GM12878 (cell line): ENCODE measurements at regions not wholly inside any gene's neighbourhood (a gene's known extent, or its start where the extent isn't known, plus 50 kb on each side); places are given as distances from the start of the nearest gene placed in this dataset.

ENCODE experiments used
- ATAC-seq: fragments of 200-7000 bp; cut with Tn5 transposase; 3 replicates; pipeline ENCODE4 v1.9.1; 2020; ENCODE audit warnings: mild to moderate bottlenecking, moderate library complexity
- BruUV-seq: library from RNA; stranded (reverse); fragments of 400-500 nt; replicated peaks from 2 replicates; lab custom pipeline; 2021; lab: Mats Ljungman, UMichigan
- CTCF ChIA-PET: fragments of 300-600 bp; sonication (Branson Sonifier 250); formaldehyde crosslinking; extraction: SDS; loops from one replicate; lab custom pipeline; 2021; ENCODE audit warnings: inconsistent platforms; lab: Yijun Ruan, JAX
- POLR2A ChIA-PET: fragments of 350-600 bp; formaldehyde crosslinking; extraction: SDS; loops from one replicate; lab custom pipeline; 2021; ENCODE audit warnings: inconsistent platforms; lab: Charles Lee
- RAD21 ChIA-PET: fragments of 300-600 bp; sonication (Branson Sonifier 250); formaldehyde crosslinking; loops from one replicate; lab custom pipeline; 2023; ENCODE audit warnings: antibody characterized with exemption; ENCODE audit not compliant: unreplicated experiment; lab: Charles Lee
- SMC1A ChIA-PET: fragments of 300-600 bp; sonication (Branson Sonifier 250); formaldehyde crosslinking; loops from one replicate; lab custom pipeline; 2023; ENCODE audit not compliant: unreplicated experiment, uncharacterized antibody; lab: Charles Lee
- DNase-seq: peaks from one replicate; pipeline ENCODE4 v3.0.0-alpha.2; 2011; ENCODE audit warnings: low read depth, low spot score
- FAIRE-seq: peaks from 3 replicates; lab custom pipeline; 2011; peaks lifted over from hg19 to GRCh38; lab: Jason Lieb, UNC
- H2AFZ ChIP-seq: 2 replicates; pipeline ENCODE4 v1.6.0; 2011; ENCODE audit warnings: low read depth, low read length, control low read depth; ENCODE audit not compliant: control insufficient read depth
- H3K27ac ChIP-seq: 2 replicates; pipeline ENCODE4 v1.5.1; 2011; ENCODE audit warnings: control low read depth; ENCODE audit not compliant: control insufficient read depth, insufficient read depth
- H3K27me3 ChIP-seq, 2 experiments: replicated peaks in 1 of 2; 2 replicates each; pipeline versions ENCODE4 v1.6.0 to v1.6.1; 2011; ENCODE audit warnings: low read length in 1 of 2; ENCODE audit not compliant: control insufficient read depth in 2 of 2, insufficient read depth in 2 of 2
- H3K36me3 ChIP-seq, 2 experiments: 2 replicates each; pipeline ENCODE4 v1.5.1; 2011; ENCODE audit warnings: low read length in 1 of 2; ENCODE audit not compliant: control insufficient read depth in 2 of 2, insufficient read depth in 2 of 2
- H3K4me1 ChIP-seq: 2 replicates; pipeline ENCODE4 v1.6.1; 2011; ENCODE audit warnings: mild to moderate bottlenecking, low read length, moderate library complexity, mixed read lengths; ENCODE audit not compliant: control insufficient read depth, insufficient read depth
- H3K4me2 ChIP-seq: 2 replicates; pipeline ENCODE4 v1.6.0; 2011; ENCODE audit warnings: control low read depth; ENCODE audit not compliant: control insufficient read depth, insufficient read depth
- H3K4me3 ChIP-seq: fragments of 200-600 bp; sonication (generic); 2 replicates; pipeline ENCODE4 v1.5.1; 2016
- H3K79me2 ChIP-seq: 2 replicates; pipeline ENCODE4 v1.6.0; 2011; ENCODE audit warnings: low read length; ENCODE audit not compliant: control insufficient read depth, insufficient read depth
- H3K9ac ChIP-seq: 2 replicates; pipeline ENCODE4 v1.8.0; 2011; ENCODE audit warnings: low read length, control low read depth, mixed read lengths; ENCODE audit not compliant: control insufficient read depth, insufficient read depth
- H3K9me3 ChIP-seq: replicated peaks from 3 replicates; pipeline ENCODE4 v1.5.1; 2011; ENCODE audit warnings: mild to moderate bottlenecking, low read length; ENCODE audit not compliant: control insufficient read depth, insufficient read depth
- H4K20me1 ChIP-seq: 2 replicates; pipeline ENCODE4 v1.6.0; 2011; ENCODE audit not compliant: control insufficient read depth, insufficient read depth
- EED ChIP-seq: sonication (generic); IDR thresholded peaks from 2 replicates; pipeline ENCODE4 v1.6.1; 2016; ENCODE audit warnings: antibody characterized with exemption, low read depth
- EP300 ChIP-seq, 2 experiments: fragments of 150-350 bp in 1 of 2; IDR thresholded peaks; 2 replicates each; pipeline ENCODE4 v1.6.1; 2011 to 2012; ENCODE audit warnings: low read depth in 2 of 2, low read length in 2 of 2, borderline replicate concordance in 1 of 2, improper control_type of control experiment in 1 of 2, inconsistent platforms in 1 of 2; ENCODE audit not compliant: control insufficient read depth in 1 of 2
- EZH2 ChIP-seq: IDR thresholded peaks from 2 replicates; pipeline ENCODE4 v1.6.1; 2012; ENCODE audit warnings: low read depth, mild to moderate bottlenecking, control low read depth, inconsistent platforms, low read length, borderline replicate concordance; ENCODE audit not compliant: control insufficient read depth
- KDM1A ChIP-seq: fragments of 200-600 bp; sonication (generic); IDR thresholded peaks from 2 replicates; pipeline ENCODE4 v1.6.1; 2016; ENCODE audit warnings: borderline replicate concordance
- MEF2B ChIP-seq: fragments of 450-650 bp; IDR thresholded peaks from 2 replicates; pipeline ENCODE4 v1.6.1; 2018; ENCODE audit warnings: mild to moderate bottlenecking, moderate library complexity; ENCODE audit not compliant: partially characterized antibody, poor library complexity, severe bottlenecking
- NR2C1 ChIP-seq: fragments of 450-650 bp; IDR thresholded peaks from 2 replicates; pipeline ENCODE4 v1.6.1; 2017; ENCODE audit warnings: antibody characterized with exemption, mild to moderate bottlenecking, moderate library complexity
- PAX5 ChIP-seq: IDR thresholded peaks from 2 replicates; pipeline ENCODE4 v1.6.1; 2011; ENCODE audit warnings: low read depth, low read length, borderline replicate concordance
- POU2F2 ChIP-seq: IDR thresholded peaks from 3 replicates; pipeline ENCODE4 v1.6.1; 2011; ENCODE audit warnings: low read depth, mild to moderate bottlenecking, low read length, borderline replicate concordance
- RB1 ChIP-seq: fragments of 450-650 bp; formaldehyde crosslinking; IDR thresholded peaks from 2 replicates; pipeline ENCODE4 v1.6.1; 2017; ENCODE audit warnings: mild to moderate bottlenecking, borderline replicate concordance
- RCOR1 ChIP-seq: conservative IDR thresholded peaks from 2 replicates; pipeline ENCODE4 v1.6.1; 2012; ENCODE audit warnings: low read depth, low read length, improper control_type of control experiment
- RUNX3 ChIP-seq: IDR thresholded peaks from 2 replicates; pipeline ENCODE4 v1.6.1; 2012; ENCODE audit warnings: low read length, inconsistent platforms
- SMAD5 ChIP-seq: IDR thresholded peaks from 2 replicates; pipeline ENCODE4 v1.6.1; 2016; ENCODE audit warnings: antibody characterized with exemption, low read depth
- SMARCA5 ChIP-seq: fragments of 450-650 bp; IDR thresholded peaks from 2 replicates; pipeline ENCODE4 v1.6.1; 2017; ENCODE audit warnings: mild to moderate bottlenecking
- SPI1 ChIP-seq: IDR thresholded peaks from 2 replicates; pipeline ENCODE4 v1.6.1; 2011; ENCODE audit warnings: low read depth, mild to moderate bottlenecking, low read length, moderate library complexity, borderline replicate concordance; ENCODE audit not compliant: insufficient read depth
- SUPT20H ChIP-seq: IDR thresholded peaks from 2 replicates; pipeline ENCODE4 v1.6.1; 2011; ENCODE audit warnings: low read depth, mild to moderate bottlenecking, low read length, moderate library complexity, borderline replicate concordance; ENCODE audit not compliant: control insufficient read depth
- YBX1 ChIP-seq: fragments of 450-650 bp; IDR thresholded peaks from 2 replicates; pipeline ENCODE4 v1.6.1; 2016; ENCODE audit warnings: antibody characterized with exemption
- WGBS: methylation state at CpG from one replicate; pipeline ENCODE4 v1.1.6; 2016; ENCODE audit warnings: low lambda C conversion rate; ENCODE audit not compliant: insufficient replicate concordance, insufficient coverage; ENCODE audit errors: missing lambda C conversion rate; 5-methylcytosine and 5-hydroxymethylcytosine counted together
- in situ Hi-C: fragments of 300-500 bp; cut with MboI; formaldehyde crosslinking; loops from 9 replicates; pipeline ENCODE4 v1.14.3; 2018; ENCODE audit warnings: mixed read lengths
- intact Hi-C: fragments of 100-400 bp; cut with micrococcal nuclease; formaldehyde crosslinking; loops from one replicate; pipeline ENCODE4 v1.14.2; 2022; ENCODE audit not compliant: unreplicated experiment
- TF ChIP-seq, protein P1 (sequence below): fragments of 450-650 bp; conservative IDR thresholded peaks from 2 replicates; pipeline ENCODE4 v1.6.1; 2017; ENCODE audit warnings: mild to moderate bottlenecking, moderate library complexity
- TF ChIP-seq, protein P2 (sequence below): IDR thresholded peaks from 2 replicates; pipeline ENCODE4 v1.6.1; 2011; ENCODE audit warnings: low read depth, low read length, improper control_type of control experiment, borderline replicate concordance
- TF ChIP-seq, protein P3 (sequence below): fragments of 450-650 bp; IDR thresholded peaks from 2 replicates; pipeline ENCODE4 v1.6.1; 2017; ENCODE audit warnings: borderline replicate concordance
- TF ChIP-seq, protein P4 (sequence below): IDR thresholded peaks from 2 replicates; pipeline ENCODE4 v1.6.1; 2011; ENCODE audit warnings: low read depth, mild to moderate bottlenecking, low read length, moderate library complexity, borderline replicate concordance; ENCODE audit errors: extremely low read depth

DNA sequence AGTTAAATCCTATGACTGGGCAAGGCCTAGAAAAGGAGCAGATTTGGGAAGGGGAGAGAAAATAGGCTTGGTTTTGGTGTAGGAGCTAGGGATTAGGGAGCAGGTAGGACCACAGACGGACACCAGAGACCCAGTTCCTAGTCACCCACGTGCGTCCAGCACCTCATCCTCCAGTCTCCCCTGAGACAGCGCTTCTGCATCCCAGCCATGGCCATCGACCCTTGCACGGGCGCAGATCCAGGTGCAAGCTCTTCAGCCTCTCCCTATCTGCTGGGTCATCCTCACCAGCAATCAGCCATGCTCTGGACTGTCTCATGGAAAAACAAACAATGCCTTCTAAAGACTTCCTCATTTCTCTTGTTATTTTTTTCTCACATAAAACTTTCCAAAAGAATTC, 246.8 kb upstream of the RAB6C start:
- in situ Hi-C loops: no loop called here
- no peaks in the 10 kb centered on the region for H4K20me1 ChIP-seq
- no peak for ATAC-seq
- SMC1A ChIA-PET: no interaction called here
- no peaks in the 10 kb centered on the region for H3K79me2 ChIP-seq
- H3K9ac ChIP-seq: no peak overlapping the region
- RAD21 ChIA-PET: no interaction called here
- no peak for DNase-seq
- H2AFZ ChIP-seq: no peak overlapping the region
- CTCF ChIA-PET: no interaction called here
- no peaks in the 10 kb centered on the region for H3K9me3 ChIP-seq
- no peak overlapping the region for H3K4me3 ChIP-seq
- WGBS: 30% methylated on average over 7 of the region's 7 CpGs
- no TSS peak for BruUV-seq
- H3K27me3 ChIP-seq: no peaks in the 10 kb centered on the region
- FAIRE-seq: no peak
- POLR2A ChIA-PET: no interaction called here
- intact Hi-C loops: no loop called here
- H3K4me1 ChIP-seq: no peaks in the 10 kb centered on the region
- no peak overlapping the region for H3K4me2 ChIP-seq
- H3K36me3 ChIP-seq: no peaks in the 10 kb centered on the region
- H3K27ac ChIP-seq: no peak overlapping the region
- TF ChIP-seq PAX5: no peak
- TF ChIP-seq RB1: no peak
- TF ChIP-seq RUNX3: no peak
- no peak for TF ChIP-seq NR2C1
- no peak for TF ChIP-seq SMAD5
- TF ChIP-seq YBX1: no peak
- TF ChIP-seq, protein P1, sequence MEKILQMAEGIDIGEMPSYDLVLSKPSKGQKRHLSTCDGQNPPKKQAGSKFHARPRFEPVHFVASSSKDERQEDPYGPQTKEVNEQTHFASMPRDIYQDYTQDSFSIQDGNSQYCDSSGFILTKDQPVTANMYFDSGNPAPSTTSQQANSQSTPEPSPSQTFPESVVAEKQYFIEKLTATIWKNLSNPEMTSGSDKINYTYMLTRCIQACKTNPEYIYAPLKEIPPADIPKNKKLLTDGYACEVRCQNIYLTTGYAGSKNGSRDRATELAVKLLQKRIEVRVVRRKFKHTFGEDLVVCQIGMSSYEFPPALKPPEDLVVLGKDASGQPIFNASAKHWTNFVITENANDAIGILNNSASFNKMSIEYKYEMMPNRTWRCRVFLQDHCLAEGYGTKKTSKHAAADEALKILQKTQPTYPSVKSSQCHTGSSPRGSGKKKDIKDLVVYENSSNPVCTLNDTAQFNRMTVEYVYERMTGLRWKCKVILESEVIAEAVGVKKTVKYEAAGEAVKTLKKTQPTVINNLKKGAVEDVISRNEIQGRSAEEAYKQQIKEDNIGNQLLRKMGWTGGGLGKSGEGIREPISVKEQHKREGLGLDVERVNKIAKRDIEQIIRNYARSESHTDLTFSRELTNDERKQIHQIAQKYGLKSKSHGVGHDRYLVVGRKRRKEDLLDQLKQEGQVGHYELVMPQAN: no peak
- TF ChIP-seq, protein P2, sequence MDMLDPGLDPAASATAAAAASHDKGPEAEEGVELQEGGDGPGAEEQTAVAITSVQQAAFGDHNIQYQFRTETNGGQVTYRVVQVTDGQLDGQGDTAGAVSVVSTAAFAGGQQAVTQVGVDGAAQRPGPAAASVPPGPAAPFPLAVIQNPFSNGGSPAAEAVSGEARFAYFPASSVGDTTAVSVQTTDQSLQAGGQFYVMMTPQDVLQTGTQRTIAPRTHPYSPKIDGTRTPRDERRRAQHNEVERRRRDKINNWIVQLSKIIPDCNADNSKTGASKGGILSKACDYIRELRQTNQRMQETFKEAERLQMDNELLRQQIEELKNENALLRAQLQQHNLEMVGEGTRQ: no peak
- TF ChIP-seq, protein P3, sequence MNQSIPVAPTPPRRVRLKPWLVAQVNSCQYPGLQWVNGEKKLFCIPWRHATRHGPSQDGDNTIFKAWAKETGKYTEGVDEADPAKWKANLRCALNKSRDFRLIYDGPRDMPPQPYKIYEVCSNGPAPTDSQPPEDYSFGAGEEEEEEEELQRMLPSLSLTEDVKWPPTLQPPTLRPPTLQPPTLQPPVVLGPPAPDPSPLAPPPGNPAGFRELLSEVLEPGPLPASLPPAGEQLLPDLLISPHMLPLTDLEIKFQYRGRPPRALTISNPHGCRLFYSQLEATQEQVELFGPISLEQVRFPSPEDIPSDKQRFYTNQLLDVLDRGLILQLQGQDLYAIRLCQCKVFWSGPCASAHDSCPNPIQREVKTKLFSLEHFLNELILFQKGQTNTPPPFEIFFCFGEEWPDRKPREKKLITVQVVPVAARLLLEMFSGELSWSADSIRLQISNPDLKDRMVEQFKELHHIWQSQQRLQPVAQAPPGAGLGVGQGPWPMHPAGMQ: no peak
- TF ChIP-seq, protein P4, sequence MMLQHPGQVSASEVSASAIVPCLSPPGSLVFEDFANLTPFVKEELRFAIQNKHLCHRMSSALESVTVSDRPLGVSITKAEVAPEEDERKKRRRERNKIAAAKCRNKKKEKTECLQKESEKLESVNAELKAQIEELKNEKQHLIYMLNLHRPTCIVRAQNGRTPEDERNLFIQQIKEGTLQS: no peak
- TF ChIP-seq EZH2: no peak
- TF ChIP-seq EP300 (IDR thresholded peaks at IDR 0.05; ENCODE audit: borderline replicate concordance in 1 of 2, control insufficient read depth in 1 of 2, low read depth in 2 of 2, low read length in 2 of 2): no peak
- TF ChIP-seq SUPT20H: no peak
- TF ChIP-seq POU2F2: no peak
- no peak for TF ChIP-seq SMARCA5
- TF ChIP-seq MEF2B: no peak
- no peak for TF ChIP-seq KDM1A
- TF ChIP-seq SPI1: no peak
- TF ChIP-seq RCOR1: no peak
- TF ChIP-seq EED: no peak
